ENCODE measurements at regions not wholly inside any gene's neighbourhood (a gene's known extent, or its start where the extent isn't known, plus 50 kb on each side); places are given as distances from the start of the nearest gene placed in this dataset.

GRCh38 chr15:47439146-47440111 lies 277.9 kb upstream of the SEMA6D start:
- peaks cover 0 to 26% (median 10%) of the 10 kb centered on the region in 9 donors for H3K4me1 ChIP-seq
- H3K36me3 ChIP-seq, result no peaks in the 10 kb centered on the region
- DNase-seq (no peak), ATAC-seq (peak in 6 of 8 donors; percentile 24 to 78 (median 36))
- peak overlapping the region in 3 of 10 donors; percentile 3 to 69 (median 4) for H3K27ac ChIP-seq
- TF ChIP-seq, protein P1, sequence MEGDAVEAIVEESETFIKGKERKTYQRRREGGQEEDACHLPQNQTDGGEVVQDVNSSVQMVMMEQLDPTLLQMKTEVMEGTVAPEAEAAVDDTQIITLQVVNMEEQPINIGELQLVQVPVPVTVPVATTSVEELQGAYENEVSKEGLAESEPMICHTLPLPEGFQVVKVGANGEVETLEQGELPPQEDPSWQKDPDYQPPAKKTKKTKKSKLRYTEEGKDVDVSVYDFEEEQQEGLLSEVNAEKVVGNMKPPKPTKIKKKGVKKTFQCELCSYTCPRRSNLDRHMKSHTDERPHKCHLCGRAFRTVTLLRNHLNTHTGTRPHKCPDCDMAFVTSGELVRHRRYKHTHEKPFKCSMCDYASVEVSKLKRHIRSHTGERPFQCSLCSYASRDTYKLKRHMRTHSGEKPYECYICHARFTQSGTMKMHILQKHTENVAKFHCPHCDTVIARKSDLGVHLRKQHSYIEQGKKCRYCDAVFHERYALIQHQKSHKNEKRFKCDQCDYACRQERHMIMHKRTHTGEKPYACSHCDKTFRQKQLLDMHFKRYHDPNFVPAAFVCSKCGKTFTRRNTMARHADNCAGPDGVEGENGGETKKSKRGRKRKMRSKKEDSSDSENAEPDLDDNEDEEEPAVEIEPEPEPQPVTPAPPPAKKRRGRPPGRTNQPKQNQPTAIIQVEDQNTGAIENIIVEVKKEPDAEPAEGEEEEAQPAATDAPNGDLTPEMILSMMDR (IDR thresholded peaks at IDR 0.05), result no peak
- H3K4me3 ChIP-seq, result no peak overlapping the region
- intact Hi-C loops (cut with DNase I), result loop anchor here in 2 of 10 donors (2.0 to 5.0 kb wide), 2 partner anchors 42 to 65 kb away; no protein-coding TSS in a partner anchor
- 41 to 42% methylated on average over 5 of the region's 5 CpGs for WGBS, 2 donors
- H3K27me3 ChIP-seq, result no peaks in the 10 kb centered on the region
- no peaks in the 10 kb centered on the region for H3K9me3 ChIP-seq

GRCh38 chr15:47442371-47442770 lies 274.9 kb upstream of the SEMA6D start:
- no peaks in the 10 kb centered on the region for H3K36me3 ChIP-seq
- no peak for DNase-seq
- intact Hi-C loops (cut with DNase I), result no loop called here
- H3K27ac ChIP-seq, result no peak overlapping the region
- WGBS, 2 donors, result 95 to 96% methylated on average over 1 of the region's 1 CpG
- no peaks in the 10 kb centered on the region for H3K27me3 ChIP-seq
- no peak overlapping the region for H3K4me3 ChIP-seq
- no peak for ATAC-seq
- H3K4me1 ChIP-seq, result peaks cover 0 to 26% (median 10%) of the 10 kb centered on the region in 9 donors
- peaks cover 0 to 5% (median 0%) of the 10 kb centered on the region in 11 donors for H3K9me3 ChIP-seq
- TF ChIP-seq, protein P1 (IDR thresholded peaks at IDR 0.05), result no peak

DNA sequence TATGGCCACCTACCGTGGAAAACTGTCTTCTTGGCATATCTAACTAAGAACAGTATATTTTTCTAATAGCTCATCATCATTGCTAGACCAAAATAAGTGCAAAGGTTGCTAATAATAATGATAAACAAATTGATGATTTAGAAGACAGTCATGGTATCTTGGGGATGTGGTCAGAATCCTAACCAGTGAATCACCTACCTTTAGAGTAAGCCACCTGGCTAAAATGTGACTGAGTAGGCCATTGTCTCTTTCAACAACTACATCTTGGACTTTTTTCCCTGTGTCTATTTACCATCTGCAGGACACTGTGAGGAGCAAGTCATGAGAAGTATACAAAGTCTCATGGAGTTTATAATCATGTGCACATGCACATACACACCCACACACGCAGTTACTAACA lies 273.5 kb upstream of the SEMA6D start:
- H3K27me3 ChIP-seq, result no peaks in the 10 kb centered on the region
- H3K36me3 ChIP-seq, result no peaks in the 10 kb centered on the region
- ATAC-seq, result no peak
- intact Hi-C loops (cut with DNase I), result no loop called here
- peaks cover 0 to 17% (median 10%) of the 10 kb centered on the region in 9 donors for H3K4me1 ChIP-seq
- TF ChIP-seq, protein P1 (IDR thresholded peaks at IDR 0.05), result no peak
- WGBS, 2 donors, result 95 to 98% methylated on average over 2 of the region's 2 CpGs
- H3K4me3 ChIP-seq, result no peak overlapping the region
- H3K27ac ChIP-seq, result no peak overlapping the region
- peaks cover 0 to 5% (median 0%) of the 10 kb centered on the region in 11 donors for H3K9me3 ChIP-seq
- no peak for DNase-seq

GRCh38 chr15:47445723-47446392 lies 271.4 kb upstream of the SEMA6D start:
- Histone ChIP-seq H3K4me3 (no peak overlapping the region), H3K9me3 (peaks cover 0 to 5% (median 0%) of the 10 kb centered on the region in 11 donors), H3K36me3 (no peaks in the 10 kb centered on the region), H3K27ac (no peak overlapping the region), H3K27me3 (no peaks in the 10 kb centered on the region), H3K4me1 (no peaks in the 10 kb centered on the region)
- TF ChIP-seq, protein P1 (IDR thresholded peaks at IDR 0.05), result no peak
- 94 to 96% methylated on average over 9 of the region's 9 CpGs for WGBS, 2 donors
- DNase-seq (no peak), ATAC-seq (no peak)
- intact Hi-C loops (cut with DNase I), result no loop called here

Measured in heart right ventricle (tissue), 16 donors.